M059J (cell line): ENCODE measurements at regions not wholly inside any gene's neighbourhood (a gene's known extent, or its start where the extent isn't known, plus 50 kb on each side); places are given as distances from the start of the nearest gene placed in this dataset.
A peak's percentile ranks its signal among the peaks of the same experiment; 100 is the strongest.
"Not testable (repeated sequence)": the region's sequence is repeated elsewhere in the genome, so short reads cannot be mapped to it uniquely, and the experiment has no call there.

Experiments used
- DNase-seq: peaks from one replicate; pipeline ENCODE4 v3.0.0-alpha.2; 2012; ENCODE audit warnings: low read depth

GRCh38 chr9:12416716-12417115 is 276.5 kb upstream of the TYRP1 start:
- no peak for DNase-seq

- no peak for DNase-seq
Measured at GRCh38 chr9:12424243-12424642, 268.9 kb upstream of the TYRP1 start.

- peak; percentile 1 for DNase-seq
Measured at GRCh38 chr9:12425878-12426864, 267.0 kb upstream of the TYRP1 start.

- DNase-seq: no peak
Measured at GRCh38 chr9:12439267-12439666, 253.9 kb upstream of the TYRP1 start.

- DNase-seq: not testable (repeated sequence)
Measured at GRCh38 chr9:12441080-12441479, 252.1 kb upstream of the TYRP1 start.

- no peak for DNase-seq
Measured at GRCh38 chr9:12441506-12441905, 251.7 kb upstream of the TYRP1 start.

GRCh38 chr9:12448246-12448645 is 244.9 kb upstream of the TYRP1 start:
- no peak for DNase-seq

- no peak for DNase-seq
Measured at GRCh38 chr9:12457237-12457636, 235.9 kb upstream of the TYRP1 start.

- no peak for DNase-seq
Measured at GRCh38 chr9:12461763-12462460, 231.3 kb upstream of the TYRP1 start.

GRCh38 chr9:12462861-12463260 is 230.3 kb upstream of the TYRP1 start:
- DNase-seq: no peak

- no peak for DNase-seq
Measured at GRCh38 chr9:12463641-12464040, 229.5 kb upstream of the TYRP1 start.

GRCh38 chr9:12464400-12464799 is 228.8 kb upstream of the TYRP1 start:
- no peak for DNase-seq

- peak; percentile 6 for DNase-seq
Measured at GRCh38 chr9:12464910-12465512, 228.2 kb upstream of the TYRP1 start.

- no peak for DNase-seq
Measured at GRCh38 chr9:12469084-12469483, 224.1 kb upstream of the TYRP1 start.

- DNase-seq: no peak
Measured at GRCh38 chr9:12494411-12494810, 198.8 kb upstream of the TYRP1 start.

GRCh38 chr9:12497790-12498189 is 195.4 kb upstream of the TYRP1 start:
- no peak for DNase-seq

GRCh38 chr9:12502520-12502919 is 190.7 kb upstream of the TYRP1 start:
- no peak for DNase-seq

GRCh38 chr9:12503606-12504122 is 189.5 kb upstream of the TYRP1 start:
- no peak for DNase-seq

GRCh38 chr9:12510551-12510950 is 182.6 kb upstream of the TYRP1 start:
- DNase-seq: no peak

- DNase-seq: no peak
Measured at GRCh38 chr9:12511726-12512125, 181.5 kb upstream of the TYRP1 start.

GRCh38 chr9:12516031-12516430 is 177.2 kb upstream of the TYRP1 start:
- DNase-seq: no peak

- no peak for DNase-seq
Measured at GRCh38 chr9:12516573-12516972, 176.6 kb upstream of the TYRP1 start.
